ENCODE measurements at regions not wholly inside any gene's neighbourhood (a gene's known extent, or its start where the extent isn't known, plus 50 kb on each side); places are given as distances from the start of the nearest gene placed in this dataset.

- DNase-seq: no peak
Measured at GRCh38 chr3:168205451-168205850, 109.7 kb upstream of the GOLIM4 start.

GRCh38 chr3:168197162-168197561 lies 101.4 kb upstream of the GOLIM4 start:
- DNase-seq: no peak

- DNase-seq: no peak
Measured at GRCh38 chr3:168191856-168192255, 96.1 kb upstream of the GOLIM4 start.

GRCh38 chr3:168187233-168187632 lies 91.5 kb upstream of the GOLIM4 start:
- DNase-seq: no peak

GRCh38 chr3:168186293-168186983 lies 90.7 kb upstream of the GOLIM4 start:
- no peak for DNase-seq

- no peak for DNase-seq
Measured at GRCh38 chr3:168183774-168184173, 88.0 kb upstream of the GOLIM4 start.

- no peak for DNase-seq
Measured at GRCh38 chr3:168168743-168169142, 73.0 kb upstream of the GOLIM4 start.

GRCh38 chr3:168165390-168166269 lies 69.9 kb upstream of the GOLIM4 start:
- peak; percentile 75 for DNase-seq

- no peak for DNase-seq
Measured at GRCh38 chr3:168162172-168162571, 66.4 kb upstream of the GOLIM4 start.

- DNase-seq: no peak
Measured at GRCh38 chr3:168161696-168162095, 66.0 kb upstream of the GOLIM4 start.

GRCh38 chr3:168157903-168158302 lies 62.2 kb upstream of the GOLIM4 start:
- no peak for DNase-seq

- no peak for DNase-seq
Measured at GRCh38 chr3:168157099-168157700, 61.5 kb upstream of the GOLIM4 start.

GRCh38 chr3:168156479-168156878 lies 60.8 kb upstream of the GOLIM4 start:
- DNase-seq: no peak

- DNase-seq: no peak
Measured at GRCh38 chr3:168155303-168155702, 59.6 kb upstream of the GOLIM4 start.

- DNase-seq: no peak
Measured at GRCh38 chr3:168154089-168154488, 58.4 kb upstream of the GOLIM4 start.

- no peak for DNase-seq
Measured at GRCh38 chr3:168152149-168152548, 56.4 kb upstream of the GOLIM4 start.

All from NCI-H2107 (cell line).